GM18909 (cell line): ENCODE measurements at regions not wholly inside any gene's neighbourhood (a gene's known extent, or its start where the extent isn't known, plus 50 kb on each side); places are given as distances from the start of the nearest gene placed in this dataset.

Experiments used
- ATAC-seq: cut with Tn5 transposase; IDR thresholded peaks from one replicate; pipeline ENCODE4 v1.9.1; 2021; ENCODE audit warnings: mild to moderate bottlenecking; ENCODE audit not compliant: unreplicated experiment, poor library complexity

DNA sequence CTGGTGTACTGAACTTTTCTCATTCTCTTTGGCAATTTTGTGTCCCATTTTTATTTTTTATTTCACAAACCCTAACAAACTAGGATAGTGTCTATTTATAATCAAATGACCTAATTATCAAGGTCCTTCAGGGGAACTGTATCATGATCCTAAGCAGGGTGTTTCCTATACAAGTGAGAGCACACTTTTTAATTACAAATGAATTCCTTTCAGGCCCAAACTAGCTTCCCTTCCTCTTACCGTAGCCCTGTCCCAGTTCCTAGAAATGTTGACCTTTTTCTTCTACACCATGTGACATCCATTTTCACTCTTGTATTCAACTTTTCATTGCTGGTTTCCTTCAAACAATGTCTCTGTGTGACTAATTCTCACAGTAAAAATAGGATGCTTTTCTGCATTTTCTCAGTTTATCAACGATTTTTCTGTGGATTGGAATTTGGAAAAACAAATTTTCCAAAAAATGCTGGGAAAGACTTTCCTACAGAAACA lies 411.4 kb downstream of the CCDC91 start:
- no peak for ATAC-seq

DNA sequence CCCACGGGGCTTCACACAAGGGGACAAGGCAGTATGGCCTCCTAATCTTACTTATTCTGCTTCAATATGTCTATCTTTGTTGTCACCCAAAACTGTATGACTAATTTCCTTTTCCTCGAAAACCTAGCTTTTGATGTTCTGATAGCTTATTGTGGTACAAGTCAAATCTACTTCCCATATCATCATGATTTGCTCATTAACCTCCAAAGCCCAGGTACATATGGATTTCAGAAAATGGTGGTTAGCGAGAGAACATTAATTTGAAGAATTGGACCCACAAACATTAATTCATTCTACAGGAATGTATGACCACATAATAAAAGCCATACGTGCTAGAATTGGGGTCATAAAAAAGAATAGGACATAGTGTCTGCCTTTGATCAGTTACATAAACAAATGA lies 412.5 kb downstream of the CCDC91 start:
- ATAC-seq: no peak

DNA sequence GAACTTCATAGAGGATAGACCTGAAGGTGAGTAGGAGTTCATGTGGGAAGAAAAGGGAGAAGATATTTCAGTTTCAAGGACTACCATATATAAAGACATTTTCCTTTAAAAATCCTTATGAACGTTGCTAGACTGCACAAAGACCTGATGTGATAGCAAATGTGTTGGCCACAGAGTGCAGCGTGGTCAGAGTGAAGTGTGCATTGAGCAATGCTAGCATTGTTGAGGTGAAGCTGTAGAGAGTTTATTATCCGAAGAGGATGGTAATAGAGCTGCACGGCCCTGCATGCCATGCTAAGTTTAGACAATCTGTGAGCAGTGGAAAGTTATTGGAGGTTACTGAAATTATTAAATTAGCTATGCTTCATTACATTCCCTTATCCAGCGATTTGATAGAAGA lies 413.0 kb downstream of the CCDC91 start:
- no peak for ATAC-seq

DNA sequence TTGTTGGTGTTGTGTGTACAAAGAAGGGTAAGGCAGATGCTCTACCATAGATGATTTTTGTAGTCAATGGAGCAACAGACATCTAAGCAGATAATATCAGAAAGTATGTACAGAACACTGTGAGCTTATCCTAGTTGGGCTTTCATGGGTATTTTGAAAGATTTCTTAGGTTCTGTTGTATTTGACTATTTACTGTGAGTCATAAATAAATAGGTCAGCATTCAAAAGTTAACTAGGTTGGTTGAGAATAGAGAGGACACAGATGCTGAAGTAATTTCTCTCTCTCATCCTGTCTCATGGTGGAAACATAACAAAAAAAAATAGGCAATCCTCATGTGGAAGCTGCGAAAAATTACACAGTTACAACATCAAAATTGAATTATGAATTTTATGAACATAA lies 413.5 kb downstream of the CCDC91 start:
- ATAC-seq: no peak

DNA sequence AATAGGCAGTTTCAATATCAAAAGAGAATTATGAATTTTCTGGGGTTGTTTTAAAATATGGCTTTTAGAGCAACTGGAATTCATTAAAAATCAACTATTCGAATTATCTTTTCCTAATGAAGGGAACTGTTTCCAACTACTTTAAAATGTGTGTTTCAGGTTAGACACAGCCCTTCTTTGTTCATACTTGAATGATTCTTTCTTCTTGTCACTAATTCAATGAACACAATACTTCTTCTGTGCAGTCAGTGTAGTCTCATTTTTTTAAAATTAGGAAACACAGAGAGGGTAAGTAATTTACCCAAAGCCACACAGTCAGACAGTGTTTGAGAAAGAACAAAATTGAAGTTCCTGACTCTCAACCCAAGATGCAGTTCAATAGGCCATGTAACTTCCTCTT lies 414.0 kb downstream of the CCDC91 start:
- ATAC-seq: no peak

- ATAC-seq: no peak
These were observed 416.8 kb downstream of the CCDC91 start for GRCh38 chr12:28606967-28607557.

DNA sequence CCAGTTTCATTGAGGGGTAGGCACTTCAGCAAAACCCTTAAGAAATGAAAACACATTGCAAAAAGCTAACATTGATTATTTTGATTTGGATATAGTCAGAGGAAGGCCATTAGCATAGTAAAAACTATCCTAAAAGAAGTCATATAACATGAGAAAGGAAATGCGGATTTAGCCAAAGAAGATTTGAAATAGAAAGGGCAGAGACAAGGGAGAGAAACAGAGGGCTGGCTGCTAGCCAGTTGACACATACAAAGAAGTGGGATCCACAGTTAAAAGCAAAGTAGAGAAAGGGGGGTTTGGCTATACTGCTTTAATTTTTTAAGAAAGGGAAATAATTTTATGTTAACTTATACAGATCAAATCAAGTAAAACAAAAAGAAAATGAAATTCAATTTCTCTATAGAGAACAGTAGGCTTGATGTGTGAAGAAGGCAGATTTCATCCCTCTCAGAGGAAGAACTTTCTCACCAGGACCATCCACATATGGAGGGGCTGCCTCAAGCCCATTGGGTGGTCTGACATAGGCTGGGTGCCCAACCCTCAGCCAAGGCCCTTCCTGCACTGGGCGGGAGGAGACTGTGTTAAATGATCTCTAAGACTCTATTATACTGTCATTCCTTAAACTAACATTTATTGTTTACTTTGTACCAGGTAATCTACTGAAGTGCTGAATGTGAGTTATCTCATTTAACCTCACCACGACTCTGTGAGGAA lies 420.3 kb downstream of the CCDC91 start:
- ATAC-seq: no peak

DNA sequence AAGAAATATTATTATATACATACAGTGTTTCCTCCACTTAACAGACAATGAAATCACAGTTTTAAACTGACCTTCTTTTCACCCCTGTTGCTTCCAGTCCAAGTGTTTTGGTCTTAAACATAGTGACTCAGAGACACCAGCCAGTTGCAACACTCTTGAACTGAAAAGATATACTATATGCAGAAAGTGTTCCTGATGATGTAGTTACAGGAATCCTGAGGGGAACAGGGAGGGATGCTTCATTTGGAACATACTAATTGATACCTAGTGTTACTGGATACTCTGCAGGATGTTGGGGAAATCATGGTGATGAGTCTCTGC lies 420.8 kb downstream of the CCDC91 start:
- no peak for ATAC-seq

DNA sequence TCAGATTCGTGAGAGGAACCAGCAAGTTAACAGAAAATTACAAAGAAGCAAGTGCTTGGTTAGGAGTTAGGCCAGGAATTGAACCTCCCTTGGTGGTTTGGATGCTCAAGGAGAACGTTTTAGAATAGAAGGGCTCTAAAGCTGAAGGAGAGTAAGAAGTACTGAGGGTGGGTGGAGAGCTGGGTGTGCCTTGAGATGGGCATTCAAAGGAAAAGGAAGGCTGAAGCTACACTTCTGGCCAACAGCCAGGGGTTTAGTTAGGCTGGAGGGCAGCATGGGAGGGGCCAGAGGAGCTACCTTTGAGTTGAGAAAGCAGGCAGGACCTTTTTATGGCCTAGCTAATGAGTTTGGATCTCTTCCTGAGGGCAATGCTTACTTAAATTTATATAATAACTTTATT lies 421.2 kb downstream of the CCDC91 start:
- ATAC-seq: no peak

GRCh38 chr12:28618171-28618570 lies 427.9 kb downstream of the CCDC91 start:
- ATAC-seq: no peak

DNA sequence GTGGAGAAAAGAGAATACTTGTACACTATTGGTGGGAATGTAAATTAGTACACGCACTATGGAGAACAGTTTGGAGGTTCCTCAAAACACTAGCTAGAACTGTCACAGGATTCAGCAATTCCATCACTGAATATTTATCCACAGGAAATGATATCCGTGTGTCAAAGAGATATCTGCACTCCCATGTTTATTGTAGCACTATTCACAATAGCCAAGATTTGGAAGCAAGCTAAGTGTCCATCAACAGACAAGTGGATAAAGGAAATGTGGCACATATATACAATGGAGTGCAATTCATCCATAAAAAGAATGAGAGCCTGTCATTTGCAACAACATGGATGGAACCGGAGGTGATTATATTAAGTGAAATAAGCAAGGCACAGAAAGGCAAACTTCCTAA lies 428.5 kb downstream of the CCDC91 start:
- no peak for ATAC-seq

DNA sequence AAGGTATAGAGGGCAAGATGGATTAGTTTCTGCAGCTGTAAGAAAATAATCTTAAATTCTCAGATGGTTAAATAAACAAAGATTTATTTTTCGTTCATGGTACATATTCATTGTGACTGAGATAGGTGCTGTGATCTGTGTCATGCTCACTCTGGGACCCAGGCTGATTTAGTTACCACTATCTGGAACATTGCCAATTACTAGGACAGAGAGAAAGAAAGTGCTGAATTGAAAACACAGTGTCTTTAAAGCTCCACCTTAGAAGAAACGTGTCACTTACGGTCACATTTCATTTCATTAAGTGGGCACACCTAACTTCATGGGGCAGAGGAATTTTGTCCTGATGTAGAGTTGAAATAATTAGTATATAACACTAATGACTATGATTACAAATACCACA lies 430.0 kb downstream of the CCDC91 start:
- ATAC-seq: no peak

DNA sequence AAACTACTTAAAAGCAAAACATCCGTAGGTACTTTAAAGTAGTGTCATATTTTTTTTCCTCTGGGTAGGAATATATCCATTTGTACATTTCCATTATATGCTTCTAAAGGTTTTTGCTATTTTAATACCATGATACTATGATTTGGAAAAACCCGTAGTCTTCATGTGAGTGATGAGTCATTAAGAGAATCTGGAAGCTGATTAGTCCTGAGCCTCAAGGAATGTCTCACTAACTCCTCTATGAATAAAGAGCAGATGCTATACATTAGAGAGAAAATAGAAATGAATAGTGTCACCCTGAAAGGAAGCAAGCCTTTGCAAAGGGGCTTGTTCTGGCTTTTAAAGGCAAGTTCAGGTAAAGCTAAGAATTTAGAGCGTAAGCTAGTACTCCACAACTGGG lies 432.1 kb downstream of the CCDC91 start:
- no peak for ATAC-seq

DNA sequence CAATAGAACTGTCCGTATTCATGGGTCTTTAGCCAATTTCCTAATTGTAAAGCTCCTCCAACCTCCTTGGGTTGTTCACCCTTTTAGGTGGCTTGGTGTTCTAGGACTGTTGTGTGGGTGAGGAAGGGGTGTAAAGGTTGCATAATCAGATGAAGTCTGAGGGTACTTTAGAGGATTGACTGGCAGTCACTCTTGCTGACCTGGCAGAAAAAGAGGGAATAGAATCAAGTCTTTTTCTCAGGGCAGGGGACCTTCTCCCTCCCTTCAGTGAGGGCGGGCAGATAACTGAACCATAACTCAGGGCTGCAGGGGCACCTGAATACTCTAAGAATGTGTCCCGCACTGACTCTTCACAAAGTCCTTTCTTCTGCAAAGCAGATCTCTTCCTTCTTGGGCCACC lies 436.2 kb downstream of the CCDC91 start:
- ATAC-seq: no peak

DNA sequence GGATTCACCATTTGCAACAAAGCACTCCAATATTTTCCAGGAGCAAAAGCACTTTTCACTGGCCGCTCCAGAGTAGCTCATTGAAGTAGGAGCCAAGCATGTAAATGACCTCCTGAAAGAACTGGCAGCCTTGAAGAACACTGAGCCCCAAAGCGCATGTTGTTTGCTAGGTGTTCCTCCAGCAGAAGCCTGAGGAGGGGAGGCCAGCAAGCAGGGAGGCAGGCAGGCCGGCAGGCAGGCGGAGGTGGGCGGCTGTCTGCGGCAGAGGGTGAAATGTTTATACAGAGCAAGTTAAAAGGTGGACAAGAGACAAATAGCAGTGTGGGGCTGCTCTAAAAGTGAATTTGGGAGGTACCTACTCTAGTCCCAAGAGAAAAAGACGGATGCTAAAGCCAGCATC lies 439.4 kb downstream of the CCDC91 start:
- ATAC-seq: no peak

DNA sequence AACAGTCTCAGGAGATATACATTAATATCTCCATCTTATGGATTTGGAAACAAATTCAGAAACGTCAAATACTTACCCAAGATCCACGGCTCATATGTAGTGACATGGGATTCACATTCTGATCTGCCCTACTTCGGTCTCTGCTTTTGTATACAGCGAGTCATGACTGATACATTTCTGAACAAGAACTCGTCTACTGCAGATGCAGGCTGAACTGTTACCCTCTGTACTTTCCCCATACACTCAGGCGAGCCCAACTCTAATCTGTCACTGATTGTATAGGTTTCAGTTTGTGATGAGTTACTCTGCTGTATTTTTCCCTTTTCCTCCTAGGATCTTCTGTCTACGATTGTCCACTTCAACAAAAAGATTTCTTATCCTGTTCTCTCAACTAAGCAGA lies 441.6 kb downstream of the CCDC91 start:
- no peak for ATAC-seq

- no peak for ATAC-seq
These were observed 450.3 kb downstream of the CCDC91 start for GRCh38 chr12:28640519-28640918.

DNA sequence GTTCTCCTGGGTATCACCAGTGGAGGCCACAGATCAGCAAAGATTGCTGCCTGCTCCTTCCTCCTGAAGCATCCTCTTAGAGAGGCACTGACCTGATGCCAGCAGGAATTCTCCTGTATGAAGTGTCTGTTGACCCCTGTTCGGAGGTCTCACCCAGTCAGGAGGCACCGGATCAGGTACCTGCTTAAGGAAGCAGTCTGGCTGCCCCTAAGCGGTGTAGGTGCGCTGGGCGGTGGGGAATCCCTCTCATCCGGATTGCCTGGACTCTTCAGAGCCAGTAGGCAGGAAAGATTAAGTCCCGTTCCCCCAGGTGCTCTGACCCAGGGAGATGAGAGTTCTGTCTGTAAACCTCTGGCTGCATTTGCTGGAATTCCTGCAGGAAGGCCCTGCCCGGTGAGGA lies 455.2 kb downstream of the CCDC91 start:
- ATAC-seq: no peak

DNA sequence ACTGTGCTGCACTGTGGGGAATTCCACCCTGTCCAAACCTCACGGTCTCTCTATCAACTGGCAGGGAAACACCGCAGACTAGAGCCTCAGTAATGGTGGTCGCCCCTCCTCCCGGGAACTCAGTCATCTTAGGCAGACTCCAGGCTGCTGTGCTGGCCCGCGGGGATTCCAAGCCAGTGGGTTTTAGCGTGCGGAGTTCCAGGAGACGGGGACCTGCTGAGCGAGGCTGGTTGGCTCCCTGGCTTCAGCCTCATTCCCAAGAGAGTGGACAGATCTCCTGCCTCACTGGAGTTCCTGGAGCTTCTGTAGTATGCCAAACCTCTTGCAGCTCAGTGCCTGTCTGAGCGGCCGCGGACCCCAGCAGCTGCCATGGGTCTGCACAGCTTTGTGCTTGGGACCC lies 455.6 kb downstream of the CCDC91 start:
- no peak for ATAC-seq

DNA sequence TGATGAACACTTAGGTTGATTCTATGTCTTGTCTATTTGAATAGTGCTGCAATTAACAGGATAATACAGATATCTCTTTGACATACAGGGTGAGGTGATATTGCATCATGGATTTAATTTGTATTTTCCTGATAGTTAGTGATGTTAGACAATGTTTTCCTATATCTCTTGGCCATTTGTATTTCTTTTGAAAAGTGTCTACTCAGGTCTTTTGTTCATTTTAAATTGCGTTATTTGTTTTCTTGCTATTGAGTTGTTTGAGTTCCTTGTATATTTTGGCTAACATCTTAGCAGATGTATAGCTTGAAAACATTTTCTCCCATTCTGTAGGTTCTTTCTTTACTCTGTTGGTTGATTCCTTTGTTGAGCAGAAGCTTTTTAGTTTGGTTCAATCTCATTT lies 460.6 kb downstream of the CCDC91 start:
- ATAC-seq: no peak

- ATAC-seq: no peak
These were observed 462.0 kb downstream of the CCDC91 start for GRCh38 chr12:28652239-28652638.

GRCh38 chr12:28681980-28682379 lies 467.1 kb upstream of the FAR2 start:
- no peak for ATAC-seq
